A549 (cell line): ENCODE measurements at regions not wholly inside any gene's neighbourhood (a gene's known extent, or its start where the extent isn't known, plus 50 kb on each side); places are given as distances from the start of the nearest gene placed in this dataset.

Experiments
- BHLHE40 ChIP-seq: IDR thresholded peaks from 2 replicates; pipeline ENCODE4 v1.6.1; 2012; ENCODE audit warnings: low read depth, low read length, inconsistent platforms
- CEBPB ChIP-seq, 2 experiments: fragments of >200 bp in 1 of 2; sonication (Bioruptor Twin) in 1 of 2; formaldehyde crosslinking in 1 of 2; IDR thresholded peaks; 2 replicates each; pipeline ENCODE4 v1.6.1; 2012 to 2016
- CHD2 ChIP-seq: fragments of 150-350 bp; IDR thresholded peaks from 2 replicates; pipeline ENCODE4 v1.6.1; 2014; ENCODE audit warnings: low read length; ENCODE audit not compliant: partially characterized antibody
- CTCF ChIP-seq: fragments of >200 bp; sonication (Bioruptor Twin); formaldehyde crosslinking; IDR thresholded peaks from 3 replicates; pipeline ENCODE4 v1.5.1; 2016
- FOSB ChIP-seq: fragments of 250-450 bp; sonication (Bioruptor Pico); IDR thresholded peaks from 2 replicates; pipeline ENCODE4 v1.5.0; 2020; ENCODE audit warnings: mild to moderate bottlenecking, moderate library complexity
- MAZ ChIP-seq: fragments of 150-350 bp; IDR thresholded peaks from 2 replicates; pipeline ENCODE4 v1.6.1; 2014; ENCODE audit warnings: antibody characterized with exemption, low read depth, low read length, borderline replicate concordance
- POLR2A ChIP-seq: IDR thresholded peaks from 2 replicates; pipeline ENCODE4 v1.6.1; 2012; ENCODE audit warnings: mild to moderate bottlenecking, low read length
- POLR2AphosphoS2 ChIP-seq: conservative IDR thresholded peaks from 2 replicates; pipeline ENCODE4 v1.6.1; 2012; ENCODE audit warnings: low read length, improper control_type of control experiment, inconsistent platforms
- ZC3H11A ChIP-seq: fragments of 450-650 bp; IDR thresholded peaks from 2 replicates; pipeline ENCODE4 v1.6.1; 2014; ENCODE audit warnings: antibody characterized with exemption, mild to moderate bottlenecking

GRCh38 chr7:97639036-97639435, 92.8 kb upstream of the TAC1 start:
- TF ChIP-seq CTCF (no peak), MAZ (no peak), POLR2AphosphoS2 (no peak), CHD2 (no peak), FOSB (no peak), BHLHE40 (no peak), CEBPB (IDR thresholded peaks at IDR 0.05) (no peak), POLR2A (no peak), ZC3H11A (no peak)
